ENCODE measurements at regions not wholly inside any gene's neighbourhood (a gene's known extent, or its start where the extent isn't known, plus 50 kb on each side); places are given as distances from the start of the nearest gene placed in this dataset.
"Not testable (repeated sequence)": the region's sequence is repeated elsewhere in the genome, so short reads cannot be mapped to it uniquely, and the experiment has no call there.

DNA sequence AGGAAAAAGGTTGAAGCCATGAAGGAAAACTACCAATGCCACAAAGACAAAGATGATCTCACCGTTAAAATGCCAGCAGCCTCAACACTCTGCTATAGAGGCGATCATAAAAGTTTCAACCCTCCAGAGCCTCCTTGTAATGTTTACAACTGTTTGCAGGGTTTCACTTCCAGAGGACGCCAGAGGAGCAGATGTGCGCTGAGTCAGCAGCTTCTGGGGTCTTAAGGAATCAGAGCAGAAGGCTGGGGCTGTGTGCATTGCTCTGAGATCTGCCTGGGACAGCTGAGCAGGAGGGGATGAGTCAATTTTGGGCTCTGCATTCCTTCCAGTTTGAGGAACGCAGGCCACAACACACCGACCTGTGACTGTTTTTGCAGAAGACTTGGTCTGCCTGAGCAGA lies 98.3 kb downstream of the TMEM130 start:
- no peak for DNase-seq (ENCODE audit: low read depth in 1 of 2, low spot score in 1 of 2)

DNA sequence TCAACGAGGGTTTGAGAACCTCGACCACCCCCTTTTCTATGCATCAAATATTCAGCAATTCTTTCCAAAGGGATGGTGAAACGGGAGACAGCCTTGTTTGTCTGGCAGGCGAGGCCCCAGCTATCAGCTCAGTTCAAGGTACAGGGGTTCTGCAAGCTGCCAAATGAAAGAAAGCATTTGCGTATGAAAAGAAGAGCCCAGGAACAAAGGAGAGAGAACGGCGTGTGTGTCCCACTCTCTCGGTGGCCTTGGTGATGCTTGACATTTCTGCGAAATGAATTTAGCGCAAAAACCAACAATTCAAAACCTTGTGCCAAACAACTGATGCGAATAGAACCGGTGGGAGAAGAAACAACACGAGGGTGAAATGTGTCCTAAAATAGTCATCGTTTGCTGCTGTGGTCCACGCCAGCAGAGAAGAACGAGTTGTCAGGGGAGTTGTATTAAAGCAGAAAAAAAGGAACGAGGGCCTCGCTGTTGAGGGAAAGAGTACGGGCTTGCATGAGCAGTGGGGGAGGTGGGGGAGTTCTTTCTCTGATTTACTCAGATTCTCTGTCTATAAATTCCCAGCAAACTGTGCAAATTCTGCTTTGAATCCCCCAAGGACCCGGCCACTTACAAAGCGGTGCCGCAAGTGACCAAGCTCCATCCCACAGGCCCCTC lies 97.7 kb downstream of the TMEM130 start:
- no peak for DNase-seq (ENCODE audit: low read depth in 1 of 2, low spot score in 1 of 2)

DNA sequence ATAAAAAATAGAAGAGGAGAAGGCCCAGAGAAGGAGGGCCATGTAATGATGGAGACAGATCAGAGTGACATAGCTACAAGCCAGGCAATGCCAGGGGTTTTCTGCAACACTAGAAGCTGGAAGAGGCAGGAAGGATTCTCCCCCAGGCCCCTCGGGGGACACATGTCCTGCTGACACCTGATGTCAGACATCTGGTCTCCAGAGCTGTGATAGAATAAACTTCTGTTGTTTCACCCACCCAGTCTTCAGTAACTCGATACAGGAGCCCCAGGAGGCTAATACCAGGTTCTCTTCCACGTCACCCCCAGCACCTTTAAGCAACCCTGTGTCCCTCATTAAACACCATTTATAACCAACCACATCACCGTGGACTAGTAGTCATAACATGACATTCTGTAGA lies 94.9 kb downstream of the TMEM130 start:
- no peak for DNase-seq (ENCODE audit: low read depth in 1 of 2, low spot score in 1 of 2)

DNA sequence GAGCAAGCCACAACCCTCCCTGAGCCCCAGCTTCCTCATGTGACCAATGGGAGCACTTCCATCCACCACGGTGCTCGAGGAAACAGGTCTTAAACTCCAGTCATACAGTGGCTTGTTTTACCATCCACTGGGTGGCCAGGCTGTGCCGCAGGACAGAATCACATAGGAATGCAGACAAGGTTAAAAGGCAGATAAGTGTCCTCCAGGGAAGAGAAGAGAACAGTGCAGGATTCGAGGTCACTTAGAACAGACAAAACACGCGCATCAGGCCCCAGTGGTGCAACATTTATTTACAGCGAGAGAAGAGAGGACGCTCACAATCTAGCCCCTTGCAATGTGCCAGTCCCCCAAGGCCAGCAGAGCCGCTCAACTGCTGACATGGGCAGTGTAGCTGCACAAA lies 92.8 kb downstream of the TMEM130 start:
- no peak for DNase-seq (ENCODE audit: low read depth in 1 of 2, low spot score in 1 of 2)

DNA sequence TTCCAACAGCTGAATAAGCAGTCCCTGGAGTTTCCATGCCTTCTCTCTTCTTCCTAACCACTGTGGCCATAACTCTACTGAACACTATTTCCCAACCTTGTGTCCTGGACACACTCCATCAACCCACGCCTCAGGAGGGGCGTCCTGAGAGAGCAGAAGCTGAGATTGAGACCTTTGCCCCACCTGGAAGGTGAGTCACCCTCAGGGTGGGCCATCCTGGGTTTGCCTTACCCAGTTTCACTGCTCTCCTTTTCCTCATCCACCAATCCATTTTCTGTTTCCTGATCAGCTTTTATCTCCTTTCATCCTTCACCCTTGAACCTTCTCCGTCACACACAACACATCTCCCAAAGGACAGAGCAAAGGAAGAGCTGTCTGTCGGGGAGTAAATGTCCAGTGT lies 91.4 kb downstream of the TMEM130 start:
- DNase-seq (ENCODE audit: low read depth in 1 of 2, low spot score in 1 of 2) = no peak

DNA sequence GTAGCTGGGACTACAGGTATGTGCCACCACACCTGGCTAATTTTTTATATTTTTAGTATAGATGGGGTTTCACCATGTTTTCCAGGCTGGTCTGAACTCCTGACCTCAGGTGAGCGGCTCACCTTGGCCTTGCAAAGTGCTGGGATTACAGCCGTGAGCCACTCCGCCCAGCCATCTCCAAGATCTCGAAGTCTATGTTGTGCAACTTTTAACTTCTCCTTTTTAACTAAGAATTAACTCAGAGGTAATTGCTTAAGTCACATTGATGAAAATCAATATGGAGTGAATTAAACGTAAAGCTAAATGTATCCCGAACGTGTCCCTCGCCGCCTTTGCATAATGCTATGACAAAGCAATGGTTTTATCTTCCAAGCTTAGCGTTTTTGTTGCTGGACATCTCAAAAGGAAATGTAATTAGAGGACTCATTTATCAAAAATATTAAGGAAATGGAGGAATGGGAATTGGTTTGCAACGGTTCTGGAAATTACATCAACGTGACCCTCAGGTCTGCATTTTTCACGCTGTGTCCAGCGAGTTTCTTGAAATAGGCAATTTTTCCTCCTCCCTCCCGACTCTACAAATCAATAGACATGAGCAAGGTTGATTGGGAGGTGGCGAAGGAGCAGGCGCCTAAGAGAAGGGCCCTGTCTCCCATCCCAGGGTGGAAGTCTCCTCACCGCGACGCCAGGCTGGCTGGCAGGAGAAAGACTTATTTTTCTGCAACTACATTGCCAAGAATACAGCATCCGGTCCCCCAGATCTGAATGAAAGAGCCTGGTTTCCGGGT lies 89.8 kb downstream of the TMEM130 start:
- DNase-seq (ENCODE audit: low read depth in 1 of 2, low spot score in 1 of 2) = no peak

GRCh38 chr7:98784216-98784785 lies 85.5 kb downstream of the TMEM130 start:
- DNase-seq (ENCODE audit: low read depth in 1 of 2, low spot score in 1 of 2) = no peak

DNA sequence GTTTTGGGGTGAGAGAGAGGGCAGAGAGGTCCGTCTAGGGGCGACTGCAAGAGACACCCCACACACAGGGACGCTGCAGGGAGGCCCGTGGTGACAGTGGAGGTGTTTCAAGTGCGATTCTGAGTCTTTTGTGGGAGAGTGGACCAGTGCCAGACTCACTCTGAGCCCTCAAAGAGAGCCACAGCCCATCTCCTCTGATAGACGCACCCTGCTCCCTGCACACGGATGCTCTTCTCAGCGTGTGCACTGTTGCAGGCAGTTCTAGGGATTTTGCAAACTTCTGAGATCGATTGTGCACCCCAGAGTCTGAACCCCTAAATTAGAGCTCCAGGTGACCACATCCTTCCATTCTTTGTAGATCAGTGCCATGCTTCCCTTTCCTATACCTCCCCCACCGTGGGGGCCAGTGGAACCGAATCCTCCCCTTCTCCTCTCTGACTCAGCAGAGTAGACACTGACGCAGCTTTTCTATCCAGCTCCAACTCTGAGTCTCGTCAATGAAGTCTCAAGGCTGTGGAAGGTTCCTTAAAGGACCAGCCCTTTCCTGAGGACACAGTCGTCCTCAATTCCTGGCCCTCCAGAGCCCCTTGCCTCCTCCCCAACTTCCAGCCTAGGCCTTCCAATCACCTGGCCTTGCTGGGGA lies 83.8 kb downstream of the TMEM130 start:
- no peak for DNase-seq (ENCODE audit: low read depth in 1 of 2, low spot score in 1 of 2)

GRCh38 chr7:98788966-98789365 lies 80.8 kb downstream of the TMEM130 start:
- no peak for DNase-seq (ENCODE audit: low read depth in 1 of 2, low spot score in 1 of 2)

DNA sequence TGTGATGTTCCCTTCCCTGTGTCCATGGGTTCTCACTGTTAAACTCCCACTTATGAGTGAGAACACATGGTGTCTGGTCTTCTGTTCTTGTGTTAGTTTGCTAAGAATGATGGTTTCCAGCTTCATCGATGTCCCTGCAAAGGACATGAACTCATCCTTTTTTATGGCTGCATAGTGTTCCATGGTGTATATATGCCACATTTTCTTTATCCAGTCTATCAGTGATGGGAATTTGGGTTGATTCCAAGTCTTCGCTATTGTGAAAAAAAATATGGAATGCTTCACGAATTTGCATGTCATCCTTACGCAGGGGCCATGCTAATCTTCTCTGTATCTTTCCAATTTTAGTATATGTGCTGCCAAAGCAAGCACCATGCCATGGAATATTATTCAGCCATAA lies 75.4 kb downstream of the TMEM130 start:
- DNase-seq (ENCODE audit: low read depth in 1 of 2, low spot score in 1 of 2) = not testable (repeated sequence)

DNA sequence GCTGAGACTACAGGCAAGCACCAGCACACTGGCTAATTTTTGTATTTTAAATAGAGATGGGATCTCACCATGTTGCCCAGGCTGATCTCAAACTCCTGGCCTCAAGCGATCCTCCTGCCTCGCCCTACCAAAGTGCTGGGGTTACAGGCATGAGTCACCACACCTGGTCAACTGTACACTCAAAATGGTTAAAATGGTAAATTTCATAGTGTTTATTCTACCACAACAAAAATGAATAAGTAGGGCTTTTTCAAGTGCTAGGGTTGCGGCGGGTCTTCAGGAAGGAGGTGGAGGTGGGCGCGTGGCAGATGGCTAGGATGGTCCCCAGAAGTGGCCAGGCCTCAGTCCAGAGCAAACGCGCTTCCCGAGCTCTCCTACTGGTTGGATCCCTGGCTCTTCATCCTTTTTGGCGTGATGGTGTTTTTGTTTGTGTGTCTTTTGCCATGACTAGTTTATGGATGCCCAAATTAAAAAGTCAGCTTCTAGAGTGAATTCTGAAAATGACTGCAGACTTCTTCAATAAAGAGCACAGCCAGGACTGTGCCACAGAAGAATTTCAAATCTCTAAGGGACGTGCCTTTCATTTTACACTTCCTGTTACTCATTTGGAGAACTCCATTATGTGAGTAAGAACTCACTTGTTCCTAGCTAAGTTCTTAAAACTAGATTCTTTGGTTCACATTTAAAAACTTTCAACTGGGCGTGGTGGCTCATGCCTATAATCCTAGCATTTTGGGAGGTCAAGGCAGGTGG lies 73.9 kb downstream of the TMEM130 start:
- DNase-seq (ENCODE audit: low read depth in 1 of 2, low spot score in 1 of 2) = no peak
